ENCODE measurements at regions not wholly inside any gene's neighbourhood (a gene's known extent, or its start where the extent isn't known, plus 50 kb on each side); places are given as distances from the start of the nearest gene placed in this dataset.

DNA sequence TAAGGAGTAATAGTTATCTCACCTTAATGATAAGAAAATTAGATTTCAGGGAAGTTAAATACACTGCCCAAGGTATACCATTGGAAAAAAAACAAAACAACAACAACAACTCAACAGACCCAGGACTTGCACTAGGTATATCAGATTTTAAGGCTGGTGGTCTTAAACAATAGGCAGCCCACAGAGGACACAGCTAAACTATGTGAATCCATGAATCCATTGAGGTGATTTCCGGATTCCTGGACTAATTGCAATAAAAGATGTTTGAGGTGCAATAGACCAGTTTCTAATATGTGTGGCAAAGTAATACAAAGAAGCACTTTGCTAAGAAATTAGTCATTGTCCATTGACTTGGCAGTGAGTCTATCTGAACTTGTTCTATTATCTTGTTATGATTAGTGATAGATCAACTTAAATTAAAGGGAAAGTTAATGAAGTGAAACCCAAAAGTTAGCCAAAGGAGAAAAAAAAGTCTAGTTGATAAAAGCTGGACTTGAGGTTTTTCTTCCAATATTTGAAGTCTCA, 60.9 kb upstream of the MAGI1 start:
- H3K4me1 ChIP-seq = no peaks in the 10 kb centered on the region
- DNase-seq = no peak
- no peak overlapping the region for H3K27ac ChIP-seq
- intact Hi-C loops (cut with DNase I; ENCODE audit: low total_unique reads) = no loop called here
- no peaks in the 10 kb centered on the region for H3K36me3 ChIP-seq
- H3K27me3 ChIP-seq = no peaks in the 10 kb centered on the region
- peaks cover 0 to 11% (median 7%) of the 10 kb centered on the region in 4 donors for H3K9me3 ChIP-seq
- no peak overlapping the region for H3K4me3 ChIP-seq
- TF ChIP-seq POLR2AphosphoS5 (IDR thresholded peaks at IDR 0.05) (no peak), POLR2A (IDR thresholded peaks at IDR 0.05) (no peak), EP300 (IDR thresholded peaks at IDR 0.05) (no peak)
- TF ChIP-seq, protein P1, sequence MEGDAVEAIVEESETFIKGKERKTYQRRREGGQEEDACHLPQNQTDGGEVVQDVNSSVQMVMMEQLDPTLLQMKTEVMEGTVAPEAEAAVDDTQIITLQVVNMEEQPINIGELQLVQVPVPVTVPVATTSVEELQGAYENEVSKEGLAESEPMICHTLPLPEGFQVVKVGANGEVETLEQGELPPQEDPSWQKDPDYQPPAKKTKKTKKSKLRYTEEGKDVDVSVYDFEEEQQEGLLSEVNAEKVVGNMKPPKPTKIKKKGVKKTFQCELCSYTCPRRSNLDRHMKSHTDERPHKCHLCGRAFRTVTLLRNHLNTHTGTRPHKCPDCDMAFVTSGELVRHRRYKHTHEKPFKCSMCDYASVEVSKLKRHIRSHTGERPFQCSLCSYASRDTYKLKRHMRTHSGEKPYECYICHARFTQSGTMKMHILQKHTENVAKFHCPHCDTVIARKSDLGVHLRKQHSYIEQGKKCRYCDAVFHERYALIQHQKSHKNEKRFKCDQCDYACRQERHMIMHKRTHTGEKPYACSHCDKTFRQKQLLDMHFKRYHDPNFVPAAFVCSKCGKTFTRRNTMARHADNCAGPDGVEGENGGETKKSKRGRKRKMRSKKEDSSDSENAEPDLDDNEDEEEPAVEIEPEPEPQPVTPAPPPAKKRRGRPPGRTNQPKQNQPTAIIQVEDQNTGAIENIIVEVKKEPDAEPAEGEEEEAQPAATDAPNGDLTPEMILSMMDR (IDR thresholded peaks at IDR 0.05) = no peak
- WGBS, 5 donors = 76 to 88% (median 80%) methylated on average over 1 of the region's 1 CpG

DNA sequence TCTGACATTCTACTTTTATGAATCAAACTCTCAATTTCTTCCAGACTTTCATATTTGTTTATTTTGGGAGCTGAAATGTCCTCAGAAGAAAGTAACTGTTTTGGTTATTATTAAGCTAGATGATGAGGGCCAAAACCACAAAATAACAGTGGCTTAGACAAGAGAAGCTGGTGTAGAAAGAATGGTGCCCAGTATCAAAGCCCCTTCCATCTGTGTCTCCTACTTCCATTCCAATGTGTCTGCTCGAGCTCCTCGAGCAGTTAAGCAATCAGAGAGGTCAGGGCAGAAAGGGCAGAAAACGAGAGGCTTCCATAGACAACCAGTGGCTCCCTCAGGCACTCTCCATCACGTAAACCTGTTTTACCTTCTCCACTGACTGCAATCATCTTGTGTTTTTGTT, 59.7 kb upstream of the MAGI1 start:
- 57 to 79% (median 71%) methylated on average over 4 of the region's 4 CpGs for WGBS, 5 donors
- Histone ChIP-seq H3K4me1 (no peaks in the 10 kb centered on the region), H3K27me3 (no peaks in the 10 kb centered on the region), H3K9me3 (peaks cover 0 to 11% (median 7%) of the 10 kb centered on the region in 4 donors), H3K36me3 (no peaks in the 10 kb centered on the region), H3K27ac (no peak overlapping the region), H3K4me3 (no peak overlapping the region)
- intact Hi-C loops (cut with DNase I; ENCODE audit: low total_unique reads) = no loop called here
- TF ChIP-seq, protein P1 (IDR thresholded peaks at IDR 0.05) = no peak
- TF ChIP-seq POLR2A (IDR thresholded peaks at IDR 0.05) (no peak), EP300 (IDR thresholded peaks at IDR 0.05) (no peak), POLR2AphosphoS5 (IDR thresholded peaks at IDR 0.05) (no peak)
- DNase-seq = no peak

DNA sequence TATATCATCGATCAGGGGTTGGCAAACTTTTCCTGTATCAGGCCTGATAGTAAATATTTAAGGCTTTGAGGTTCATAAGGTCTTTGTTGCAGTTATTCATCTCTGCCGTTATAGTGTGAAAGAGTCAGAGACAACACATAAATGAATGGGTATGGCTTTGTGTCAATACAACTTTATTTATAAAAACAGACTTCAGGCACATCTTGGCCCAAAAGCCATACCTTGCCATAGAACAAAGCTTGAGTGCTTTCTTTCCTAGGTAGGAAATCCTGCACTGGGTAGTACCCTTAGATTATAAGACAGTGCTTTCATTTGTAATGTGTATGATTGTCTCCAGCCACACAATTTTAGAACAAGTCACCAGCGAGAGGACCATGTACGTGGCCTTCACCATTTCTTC, 58.9 kb upstream of the MAGI1 start:
- intact Hi-C loops (cut with DNase I; ENCODE audit: low total_unique reads) = no loop called here
- no peak overlapping the region for H3K4me3 ChIP-seq
- H3K4me1 ChIP-seq = no peaks in the 10 kb centered on the region
- no peak for TF ChIP-seq EP300 (IDR thresholded peaks at IDR 0.05)
- TF ChIP-seq, protein P1 (IDR thresholded peaks at IDR 0.05) = no peak
- TF ChIP-seq POLR2A (IDR thresholded peaks at IDR 0.05) = no peak
- no peak for TF ChIP-seq POLR2AphosphoS5 (IDR thresholded peaks at IDR 0.05)
- no peaks in the 10 kb centered on the region for H3K36me3 ChIP-seq
- H3K27me3 ChIP-seq = no peaks in the 10 kb centered on the region
- 77 to 86% (median 83%) methylated on average over 4 of the region's 4 CpGs for WGBS, 5 donors
- H3K9me3 ChIP-seq = peaks cover 0 to 11% (median 7%) of the 10 kb centered on the region in 4 donors
- no peak for DNase-seq
- H3K27ac ChIP-seq = no peak overlapping the region

DNA sequence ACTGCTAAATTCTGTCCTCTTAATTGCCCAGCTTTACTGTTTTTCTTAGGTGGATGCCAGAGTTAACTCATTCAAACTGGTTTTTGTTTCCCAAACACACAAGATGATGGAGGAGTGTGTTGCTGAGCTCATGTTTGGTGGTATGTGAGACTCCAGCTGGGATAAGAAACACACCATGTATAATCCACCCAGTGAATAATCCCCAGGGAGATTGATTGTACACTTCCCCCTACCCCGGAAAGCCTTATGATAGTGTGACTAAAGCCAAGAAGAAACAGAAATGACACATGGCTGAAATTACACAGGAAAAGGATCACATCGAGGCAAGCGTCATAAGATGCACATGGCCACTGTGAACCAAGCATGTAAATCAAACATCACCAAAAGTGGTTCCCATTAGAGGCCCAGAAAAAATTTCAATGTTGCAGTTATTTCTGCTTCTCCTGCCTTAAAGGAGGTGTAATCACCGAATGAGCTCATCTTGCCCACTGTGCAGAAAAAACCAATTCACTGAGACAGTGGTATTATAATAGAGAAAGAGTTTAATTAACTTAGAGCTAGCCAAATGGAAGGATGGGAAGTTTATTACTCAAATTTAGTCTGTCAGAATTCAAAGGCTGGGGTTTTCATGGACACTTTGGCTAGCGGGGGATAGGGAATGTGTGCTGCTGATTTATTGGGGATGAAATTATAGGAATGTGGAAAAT, 56.7 kb upstream of the MAGI1 start:
- intact Hi-C loops (cut with DNase I; ENCODE audit: low total_unique reads) = no loop called here
- Histone ChIP-seq H3K9me3 (peaks cover 0 to 11% (median 7%) of the 10 kb centered on the region in 4 donors), H3K4me1 (no peaks in the 10 kb centered on the region), H3K27me3 (no peaks in the 10 kb centered on the region), H3K36me3 (no peaks in the 10 kb centered on the region), H3K4me3 (no peak overlapping the region), H3K27ac (no peak overlapping the region)
- no peak for DNase-seq
- no peak for TF ChIP-seq POLR2AphosphoS5 (IDR thresholded peaks at IDR 0.05)
- 78 to 89% (median 83%) methylated on average over 5 of the region's 5 CpGs for WGBS, 5 donors

DNA sequence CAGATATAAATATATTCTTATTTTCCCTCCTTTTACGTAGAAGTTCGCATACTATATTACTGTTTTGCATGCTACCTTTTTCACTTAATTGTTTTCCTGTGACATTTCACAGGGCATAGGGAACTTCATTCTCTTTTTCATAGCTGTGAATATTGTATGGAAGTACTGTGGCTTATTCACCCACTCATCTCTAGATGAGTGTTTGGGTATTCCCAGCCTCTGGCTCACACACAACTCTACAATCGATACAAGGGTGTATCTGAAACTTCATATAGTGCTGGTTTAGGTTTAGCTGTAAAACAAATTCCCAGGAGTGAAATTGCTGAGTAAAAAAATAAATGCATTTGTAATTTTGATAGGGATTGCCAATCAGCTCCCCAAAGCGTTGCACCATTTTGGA, 55.3 kb upstream of the MAGI1 start:
- Histone ChIP-seq H3K4me3 (no peak overlapping the region), H3K27me3 (no peaks in the 10 kb centered on the region), H3K4me1 (no peaks in the 10 kb centered on the region), H3K27ac (no peak overlapping the region), H3K9me3 (peaks cover 0 to 11% (median 7%) of the 10 kb centered on the region in 4 donors), H3K36me3 (no peaks in the 10 kb centered on the region)
- DNase-seq = no peak
- 84 to 89% (median 86%) methylated on average over 4 of the region's 4 CpGs for WGBS, 5 donors
- TF ChIP-seq, protein P1 (IDR thresholded peaks at IDR 0.05) = no peak
- TF ChIP-seq EP300 (IDR thresholded peaks at IDR 0.05) (no peak), POLR2AphosphoS5 (IDR thresholded peaks at IDR 0.05) (no peak), POLR2A (IDR thresholded peaks at IDR 0.05) (no peak)
- intact Hi-C loops (cut with DNase I; ENCODE audit: low total_unique reads) = no loop called here

Data from stomach (tissue), 8 donors.